DOHH2 (cell line): ENCODE measurements at regions not wholly inside any gene's neighbourhood (a gene's known extent, or its start where the extent isn't known, plus 50 kb on each side); places are given as distances from the start of the nearest gene placed in this dataset.

Experiments used
- H3F3A ChIP-seq: fragments of 200-600 bp; sonication (generic), shearing (Covaris generic); 2 replicates; pipeline ENCODE4 v1.6.0; 2016; ENCODE audit warnings: antibody characterized with exemption, mild to moderate bottlenecking; ENCODE audit not compliant: control insufficient read depth, insufficient read depth
- H3K27ac ChIP-seq: fragments of 200-600 bp; sonication (generic); 2 replicates; pipeline ENCODE4 v1.5.1; 2014; ENCODE audit warnings: low read depth, mild to moderate bottlenecking, low read length, moderate library complexity
- H3K27me3 ChIP-seq: fragments of 200-600 bp; sonication (generic); 2 replicates; pipeline ENCODE4 v1.6.1; 2014; ENCODE audit warnings: mild to moderate bottlenecking, low read length, mixed read lengths; ENCODE audit not compliant: control insufficient read depth
- H3K36me3 ChIP-seq: fragments of 200-600 bp; sonication (generic); 2 replicates; pipeline ENCODE4 v1.6.1; 2014; ENCODE audit warnings: mild to moderate bottlenecking, low read length, moderate library complexity, mixed read lengths; ENCODE audit not compliant: control insufficient read depth
- H3K4me1 ChIP-seq: fragments of 200-600 bp; sonication (generic); 2 replicates; pipeline ENCODE4 v1.6.1; 2014; ENCODE audit warnings: mild to moderate bottlenecking, low read length, mixed read lengths; ENCODE audit not compliant: control insufficient read depth
- H3K4me2 ChIP-seq: fragments of 200-600 bp; sonication (generic); 2 replicates; pipeline ENCODE4 v1.6.0; 2014; ENCODE audit warnings: mild to moderate bottlenecking, low read length, moderate library complexity
- H3K4me3 ChIP-seq: fragments of 200-600 bp; sonication (generic); 2 replicates; pipeline ENCODE4 v1.5.1; 2014; ENCODE audit warnings: mild to moderate bottlenecking, low read length, mixed read lengths
- H3K79me2 ChIP-seq: fragments of 200-600 bp; sonication (generic); 2 replicates; pipeline ENCODE4 v1.6.1; 2014; ENCODE audit warnings: mild to moderate bottlenecking, low read length, mixed read lengths; ENCODE audit not compliant: control insufficient read depth
- H3K9me2 ChIP-seq: fragments of 200-600 bp; sonication (generic); replicated peaks from 2 replicates; pipeline ENCODE4 v1.6.1; 2014; ENCODE audit warnings: mild to moderate bottlenecking, low read length, mixed read lengths; ENCODE audit not compliant: control insufficient read depth
- H3K9me3 ChIP-seq: fragments of 200-600 bp; sonication (generic); 2 replicates; pipeline ENCODE4 v1.6.1; 2014; ENCODE audit warnings: antibody characterized with exemption, low read length, mixed read lengths; ENCODE audit not compliant: control insufficient read depth, insufficient read depth
- H4K20me1 ChIP-seq: fragments of 200-600 bp; sonication (generic); 2 replicates; pipeline ENCODE4 v1.6.0; 2014; ENCODE audit warnings: low read depth, mild to moderate bottlenecking, antibody characterized with exemption, low read length, moderate library complexity; ENCODE audit not compliant: control insufficient read depth, insufficient read depth
- CTCF ChIP-seq: fragments of 200-600 bp; sonication (generic); IDR thresholded peaks from one replicate; pipeline ENCODE4 v1.5.1; 2014; ENCODE audit warnings: antibody characterized with exemption, mild to moderate bottlenecking, low read depth, low read length; ENCODE audit not compliant: poor library complexity, severe bottlenecking
- EZH2phosphoT487 ChIP-seq: fragments of 200-600 bp; sonication (generic); IDR thresholded peaks from 2 replicates; pipeline ENCODE4 v1.6.1; 2017; ENCODE audit warnings: borderline replicate concordance, mild to moderate bottlenecking, antibody characterized with exemption, low read length, moderate library complexity, mixed read lengths

GRCh38 chr7:86966916-86967315, 92.5 kb downstream of the ELAPOR2 start:
- Histone ChIP-seq H3K9me3 (no peaks in the 10 kb centered on the region), H3K79me2 (peaks cover 26% of the 10 kb centered on the region), H3K4me1 (peaks cover 52% of the 10 kb centered on the region), H3K36me3 (no peaks in the 10 kb centered on the region; the same call in 1 of the 2 replicates), H3K27me3 (no peaks in the 10 kb centered on the region), H3F3A (peaks cover 5% of the 10 kb centered on the region; the same call in 1 of the 2 replicates), H3K4me3 (no peak overlapping the region), H3K9me2 (no peaks in the 10 kb centered on the region), H3K4me2 (no peak overlapping the region), H4K20me1 (no peaks in the 10 kb centered on the region), H3K27ac (no peak overlapping the region)
- TF ChIP-seq CTCF, result no peak
- no peak for TF ChIP-seq EZH2phosphoT487

GRCh38 chr7:86965727-86966120, 93.7 kb downstream of the ELAPOR2 start:
- Histone ChIP-seq H3K9me3 (no peaks in the 10 kb centered on the region), H3K9me2 (no peaks in the 10 kb centered on the region), H3K4me1 (peaks cover 40% of the 10 kb centered on the region), H3K4me2 (no peak overlapping the region), H3K36me3 (no peaks in the 10 kb centered on the region; the same call in 1 of the 2 replicates), H3K27me3 (no peaks in the 10 kb centered on the region), H3K4me3 (no peak overlapping the region), H4K20me1 (no peaks in the 10 kb centered on the region), H3F3A (peaks cover 5% of the 10 kb centered on the region; the same call in 1 of the 2 replicates), H3K27ac (no peak overlapping the region), H3K79me2 (peaks cover 21% of the 10 kb centered on the region)
- no peak for TF ChIP-seq EZH2phosphoT487
- no peak for TF ChIP-seq CTCF

- Histone ChIP-seq H3F3A (peaks cover 2% of the 10 kb centered on the region; the same call in 1 of the 2 replicates), H3K27me3 (no peaks in the 10 kb centered on the region), H3K4me1 (peaks cover 35% of the 10 kb centered on the region), H3K27ac (no peak overlapping the region), H3K9me2 (no peaks in the 10 kb centered on the region), H3K36me3 (no peaks in the 10 kb centered on the region; the same call in 1 of the 2 replicates), H4K20me1 (no peaks in the 10 kb centered on the region), H3K4me2 (no peak overlapping the region), H3K9me3 (no peaks in the 10 kb centered on the region), H3K79me2 (peaks cover 19% of the 10 kb centered on the region), H3K4me3 (no peak overlapping the region)
- TF ChIP-seq EZH2phosphoT487 (no peak), CTCF (no peak)
Measured at GRCh38 chr7:86964973-86965726, 94.3 kb downstream of the ELAPOR2 start.
